Ramos (cell line): ENCODE measurements at regions not wholly inside any gene's neighbourhood (a gene's known extent, or its start where the extent isn't known, plus 50 kb on each side); places are given as distances from the start of the nearest gene placed in this dataset.
"Not testable (repeated sequence)": the region's sequence is repeated elsewhere in the genome, so short reads cannot be mapped to it uniquely, and the experiment has no call there.

Experiments used
- in situ Hi-C: fragments of 300-500 bp; cut with MboI; formaldehyde crosslinking; loops from one replicate; pipeline ENCODE4 v1.14.3; 2022; ENCODE audit warnings: low sequenced_read_pairs; ENCODE audit not compliant: unreplicated experiment

DNA sequence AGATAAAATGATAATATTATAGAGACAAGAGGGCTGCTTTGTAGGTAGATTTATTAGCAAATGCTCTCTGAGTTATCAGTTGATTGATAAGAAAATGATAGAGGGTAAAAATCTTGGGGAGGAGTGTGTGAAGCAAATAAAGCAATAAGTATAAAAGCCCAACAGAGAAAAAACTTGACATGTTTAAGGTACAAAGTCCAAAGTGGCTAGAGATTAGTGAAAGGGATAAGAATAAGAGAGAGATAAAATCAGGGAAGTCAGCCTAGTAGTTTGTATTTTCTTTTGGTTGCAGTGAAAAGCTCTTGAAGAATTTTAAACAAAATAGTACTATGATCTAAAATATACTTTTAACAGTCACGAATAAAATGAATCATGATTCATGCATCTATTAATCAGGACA lies 246.2 kb upstream of the LRIG3 start:
- in situ Hi-C loops = no loop called here

DNA sequence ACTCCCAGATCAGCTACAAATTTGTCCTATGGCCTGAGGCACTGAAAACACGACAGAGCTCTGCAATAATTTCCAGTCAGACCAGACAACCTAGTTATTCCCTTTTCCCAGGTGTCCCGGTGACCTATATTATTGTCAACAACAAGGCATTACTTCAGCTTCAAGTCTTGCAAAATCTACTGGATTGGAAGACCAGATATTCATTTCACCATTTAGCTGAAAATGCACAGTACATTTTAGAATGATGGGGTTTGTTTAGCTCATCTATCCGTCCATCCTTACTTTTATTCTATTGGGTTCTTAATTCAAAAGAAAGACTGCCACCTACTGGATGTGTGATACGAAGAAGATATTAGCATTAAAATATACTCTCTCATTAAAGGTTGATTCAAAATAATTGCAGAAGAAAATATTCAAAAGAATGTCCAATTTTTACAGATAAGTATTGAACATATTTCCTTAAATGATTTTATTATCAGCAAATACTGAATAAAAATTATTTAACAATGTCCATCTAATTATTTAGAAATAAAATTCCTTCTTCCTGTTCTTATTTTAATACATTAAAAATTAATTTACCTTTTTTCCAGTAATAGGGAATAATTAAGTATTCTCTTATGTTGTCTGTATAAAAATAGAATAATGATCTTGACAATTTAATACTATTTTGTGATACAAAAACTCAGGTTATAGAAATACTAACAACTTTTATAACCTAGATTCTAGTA lies 244.9 kb upstream of the LRIG3 start:
- in situ Hi-C loops = no loop called here

DNA sequence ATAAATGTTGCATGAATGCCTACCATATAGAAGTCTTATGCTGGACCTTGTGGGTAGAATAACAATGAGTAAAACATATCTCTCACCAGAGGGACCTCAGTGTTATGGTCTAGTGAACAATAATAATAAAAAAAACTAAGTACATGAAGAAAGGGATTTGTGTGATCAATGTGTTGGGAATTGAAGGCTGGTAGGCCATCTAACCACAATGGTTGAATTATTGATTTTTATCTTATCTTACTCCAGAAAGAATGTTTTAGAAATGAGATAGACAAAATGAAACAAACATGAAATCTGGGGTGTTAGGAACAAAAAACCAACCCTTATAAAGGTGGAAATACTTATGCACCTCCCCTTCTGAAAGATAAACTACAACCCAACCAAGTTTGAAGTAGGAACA lies 243.9 kb upstream of the LRIG3 start:
- in situ Hi-C loops = no loop called here

DNA sequence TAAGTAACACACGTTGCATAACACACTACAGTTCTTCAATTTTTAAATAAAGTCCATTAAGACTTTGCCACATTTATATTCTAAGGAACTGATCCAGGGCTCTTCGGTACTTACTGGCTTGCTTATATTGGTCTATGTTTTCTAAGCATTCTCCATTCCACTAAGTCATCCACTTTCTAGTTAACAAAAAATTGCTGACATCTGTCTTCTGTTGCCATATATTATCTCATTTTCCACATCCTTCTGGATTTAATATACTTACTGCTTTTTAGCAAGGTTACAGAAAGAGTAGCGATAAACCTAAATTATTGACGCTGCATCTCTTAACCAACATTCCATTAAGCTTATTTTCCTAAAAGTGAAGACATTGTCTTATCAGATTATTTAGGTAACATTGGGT lies 238.4 kb upstream of the LRIG3 start:
- in situ Hi-C loops = loop anchor here (10.0 kb wide), 1 partner anchor 814 kb away; no protein-coding TSS in a partner anchor

DNA sequence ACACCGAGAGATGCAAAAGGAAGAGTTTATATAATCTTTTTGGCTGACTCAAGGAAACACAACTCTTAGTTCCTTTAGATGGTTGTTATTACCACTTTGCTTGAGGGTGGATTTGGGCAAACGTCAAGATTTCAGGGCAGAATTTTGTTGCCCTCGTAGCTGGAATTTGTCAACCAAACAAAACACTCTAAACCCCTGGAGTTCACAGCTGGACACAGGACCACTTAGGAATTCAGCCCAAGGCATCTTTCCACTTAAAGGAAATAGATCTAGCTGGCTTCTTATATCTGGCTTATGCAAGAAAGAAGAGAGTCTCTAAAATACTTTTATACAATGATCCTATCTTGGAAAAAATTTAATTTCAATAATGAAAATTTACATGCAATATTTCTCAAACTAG lies 237.8 kb upstream of the LRIG3 start:
- in situ Hi-C loops = loop anchor here (10.0 kb wide), 1 partner anchor 813 kb away; no protein-coding TSS in a partner anchor

DNA sequence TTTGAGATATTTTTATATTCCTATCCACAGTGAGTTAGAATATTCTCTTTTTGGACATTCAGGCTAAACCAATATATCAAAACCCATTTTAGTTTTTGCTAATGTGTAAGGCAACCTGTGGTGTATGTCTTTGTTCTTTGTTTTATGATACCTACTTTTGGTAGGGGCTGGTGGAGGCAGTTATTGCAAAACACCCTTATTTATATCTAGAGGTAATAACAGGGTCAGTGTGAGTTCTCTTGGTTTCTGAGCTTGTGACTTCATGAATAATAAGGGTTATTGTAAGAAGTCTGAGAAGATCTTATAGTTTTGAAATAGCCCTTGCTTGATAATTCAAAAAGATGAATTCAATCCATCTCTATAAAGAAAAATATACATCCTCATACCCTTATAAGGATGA lies 235.1 kb upstream of the LRIG3 start:
- in situ Hi-C loops = loop anchor here (10.0 kb wide), 1 partner anchor 811 kb away; no protein-coding TSS in a partner anchor

DNA sequence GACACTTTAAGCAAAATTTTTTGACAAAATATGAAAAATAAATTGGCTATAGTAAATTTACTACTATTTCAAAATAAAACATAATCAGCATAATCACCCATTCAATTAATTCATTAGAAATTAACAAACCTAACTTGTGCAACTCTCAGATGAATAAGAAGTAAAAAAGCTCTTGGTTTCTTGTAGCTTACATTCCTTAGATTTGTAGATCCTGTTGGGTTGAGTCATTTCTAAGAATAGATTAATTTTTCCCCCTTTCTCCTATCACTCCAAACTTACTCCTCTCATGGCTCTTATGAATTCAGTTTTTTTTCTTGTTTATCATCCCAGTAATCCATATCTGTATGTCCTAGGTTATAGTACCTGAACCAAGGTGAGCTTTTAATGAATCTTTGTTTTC lies 230.9 kb upstream of the LRIG3 start:
- in situ Hi-C loops = loop anchor here (10.0 kb wide), 1 partner anchor 806 kb away; no protein-coding TSS in a partner anchor

DNA sequence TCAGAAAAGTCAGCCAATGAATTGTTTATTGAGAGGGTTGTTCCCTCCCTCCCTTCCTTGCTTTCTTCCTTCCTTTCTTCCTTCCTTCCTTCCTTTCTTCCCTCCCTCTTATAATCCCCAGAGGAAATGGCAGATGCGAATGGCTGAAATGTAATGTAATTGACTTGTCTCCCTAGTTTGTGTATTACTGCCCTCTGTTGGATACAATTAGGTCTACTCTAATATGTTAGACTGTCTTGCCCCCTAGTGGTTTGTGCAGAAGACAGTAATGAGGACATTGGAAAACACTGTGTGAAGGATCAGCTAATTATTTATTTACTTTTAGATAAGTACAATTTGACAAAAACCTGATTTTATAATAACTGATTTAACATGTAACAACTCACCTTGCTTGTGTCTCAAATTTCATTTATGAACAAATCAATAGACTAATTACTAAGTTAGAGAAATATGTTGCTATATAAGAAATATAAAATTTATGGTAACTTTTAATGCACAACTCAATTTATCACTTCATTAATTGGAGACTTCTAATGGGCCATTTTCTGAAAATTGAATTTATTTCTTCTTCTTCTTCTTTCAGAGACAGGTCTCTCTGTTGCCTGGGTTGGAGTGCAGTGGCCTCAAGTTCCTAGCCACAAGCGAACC lies 229.8 kb upstream of the LRIG3 start:
- in situ Hi-C loops = loop anchor here (10.0 kb wide), 1 partner anchor 805 kb away; no protein-coding TSS in a partner anchor

DNA sequence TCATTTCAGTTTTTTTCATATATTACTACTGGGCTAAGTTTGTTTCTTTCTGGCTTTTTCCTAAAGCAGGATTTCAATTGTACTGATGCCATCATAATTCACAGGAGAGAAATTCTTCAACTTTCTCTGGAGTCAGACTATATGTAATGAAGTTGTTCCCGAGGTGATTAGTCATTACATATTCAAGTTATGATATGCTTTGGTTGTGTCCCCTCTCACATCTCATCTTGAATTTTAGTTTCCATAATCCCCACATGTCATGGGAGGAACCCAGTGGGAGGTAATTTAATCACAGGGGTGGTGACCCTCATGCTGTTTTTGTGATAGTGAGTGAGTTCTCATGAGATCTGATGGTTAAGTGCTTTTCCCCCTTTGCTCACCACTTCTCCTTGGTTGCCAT lies 227.5 kb upstream of the LRIG3 start:
- in situ Hi-C loops = no loop called here

DNA sequence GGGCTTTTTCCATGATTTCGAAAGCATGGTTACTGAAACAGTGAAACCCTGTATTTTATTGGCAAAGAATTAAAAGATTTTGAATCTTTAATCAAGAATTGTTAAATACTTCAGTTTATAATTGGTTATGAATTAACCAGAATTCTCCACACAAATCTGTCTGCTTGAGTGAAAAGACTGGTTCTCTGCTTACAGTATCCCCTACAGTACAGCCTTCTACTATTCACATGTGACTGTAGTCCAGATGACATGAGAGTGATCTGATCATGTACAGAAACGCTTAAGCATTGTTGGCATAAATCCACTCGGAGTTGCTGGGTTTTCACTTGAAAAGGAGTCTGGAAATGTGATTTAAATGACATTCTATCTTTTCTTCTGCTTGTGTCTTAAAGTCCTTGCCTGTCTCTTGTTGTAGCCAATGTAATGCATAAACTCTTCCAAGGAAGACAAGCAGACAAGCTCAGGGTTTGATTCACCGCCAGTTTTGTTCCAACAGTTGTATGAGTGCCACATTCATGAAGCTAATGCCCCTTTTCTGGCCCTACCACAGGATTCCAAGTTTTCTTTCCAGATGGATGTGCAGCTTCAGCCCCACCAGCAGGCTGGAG lies 222.0 kb upstream of the LRIG3 start:
- in situ Hi-C loops = no loop called here

DNA sequence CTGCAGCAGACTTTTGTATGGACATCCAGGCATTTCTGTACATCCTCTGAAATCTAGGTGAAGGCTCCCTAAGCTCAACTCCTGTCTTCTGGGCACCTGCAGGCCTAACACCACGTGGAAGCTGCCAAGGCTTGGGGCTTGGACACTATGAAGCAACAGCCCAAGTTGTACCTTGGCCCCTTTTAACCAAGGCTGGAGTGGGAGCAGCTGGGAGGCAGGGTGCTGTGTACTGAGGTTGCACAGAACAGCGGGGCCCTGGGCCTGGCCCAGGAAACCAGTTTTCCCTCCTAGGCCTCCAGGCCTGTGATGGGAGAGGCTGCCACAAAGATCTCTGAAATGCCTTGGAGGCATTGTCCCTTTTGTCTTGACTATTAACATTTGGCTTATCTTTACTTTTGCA lies 214.4 kb upstream of the LRIG3 start:
- in situ Hi-C loops = no loop called here

DNA sequence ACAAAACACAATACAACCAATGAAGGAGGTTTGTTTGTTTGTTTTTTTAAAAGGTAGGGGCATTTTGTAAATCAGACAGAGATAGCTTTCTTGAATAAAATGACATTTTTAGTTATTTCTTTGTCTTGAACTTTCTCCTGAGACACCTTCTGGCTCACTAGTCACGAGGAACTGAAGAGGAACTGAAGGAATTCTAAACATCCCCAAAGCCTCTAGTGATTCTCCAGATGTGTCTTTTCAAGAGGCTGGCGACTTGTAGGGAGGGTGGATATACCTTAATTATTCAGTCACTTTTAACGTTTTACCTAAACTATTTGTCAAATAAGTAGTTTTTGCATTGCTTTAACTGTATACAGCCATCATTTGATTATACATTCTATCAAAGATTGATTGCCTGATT lies 211.2 kb upstream of the LRIG3 start:
- in situ Hi-C loops = no loop called here

DNA sequence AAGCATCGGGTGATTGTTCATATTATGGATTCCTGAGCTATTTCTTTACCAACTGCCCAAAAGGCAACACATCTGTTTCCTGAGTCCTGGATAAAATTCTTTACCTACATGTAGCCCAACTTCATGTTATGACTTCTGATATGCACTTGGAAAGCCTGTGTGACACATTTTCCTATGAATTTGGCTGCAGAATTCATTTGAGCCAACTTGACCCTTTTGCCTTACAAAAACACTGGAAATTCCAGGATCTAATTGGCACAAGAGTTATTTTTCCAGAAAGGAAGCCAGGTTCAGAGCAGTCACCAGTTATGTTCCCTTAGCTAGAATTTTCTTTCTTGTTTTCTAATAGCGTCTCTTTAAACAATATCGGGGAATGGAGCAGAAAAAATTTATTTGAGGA lies 202.5 kb upstream of the LRIG3 start:
- in situ Hi-C loops = no loop called here

DNA sequence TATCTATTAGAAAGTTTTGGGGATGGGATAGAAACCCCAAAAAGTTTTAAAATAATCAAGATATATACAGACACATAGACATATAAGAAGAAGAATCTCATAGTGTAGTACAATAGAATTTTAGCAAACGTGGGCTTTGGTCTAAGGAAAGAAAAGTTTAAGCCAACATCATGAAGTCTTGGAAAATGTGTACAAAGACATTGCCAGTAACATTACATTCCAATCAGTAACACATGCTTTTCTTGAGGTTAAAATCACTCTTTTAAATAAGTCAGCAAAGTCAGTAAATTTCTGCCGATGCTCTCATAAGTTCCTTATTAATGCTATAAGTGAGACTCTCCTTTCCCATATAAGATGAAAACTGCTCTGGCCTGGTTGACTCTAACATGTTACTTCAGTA lies 201.1 kb upstream of the LRIG3 start:
- in situ Hi-C loops = no loop called here

DNA sequence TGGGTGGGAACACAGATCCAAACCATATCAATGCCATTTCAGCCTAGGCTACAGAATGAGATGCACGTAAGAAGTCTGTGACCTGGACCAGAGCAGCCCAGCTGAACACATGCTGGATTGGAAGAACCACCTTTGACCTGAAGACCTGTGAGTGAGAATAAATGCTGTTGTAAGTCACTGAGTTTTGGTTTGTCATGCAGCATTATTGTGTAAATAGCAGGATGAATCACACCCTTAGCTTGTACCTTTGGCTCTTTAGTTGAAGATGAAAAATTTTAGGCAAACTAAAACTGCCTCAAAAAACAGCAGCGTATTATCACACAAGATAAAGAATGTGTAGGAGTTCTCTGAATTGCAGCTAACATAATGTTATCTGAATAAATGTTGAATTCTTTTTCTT lies 199.4 kb upstream of the LRIG3 start:
- in situ Hi-C loops = no loop called here

DNA sequence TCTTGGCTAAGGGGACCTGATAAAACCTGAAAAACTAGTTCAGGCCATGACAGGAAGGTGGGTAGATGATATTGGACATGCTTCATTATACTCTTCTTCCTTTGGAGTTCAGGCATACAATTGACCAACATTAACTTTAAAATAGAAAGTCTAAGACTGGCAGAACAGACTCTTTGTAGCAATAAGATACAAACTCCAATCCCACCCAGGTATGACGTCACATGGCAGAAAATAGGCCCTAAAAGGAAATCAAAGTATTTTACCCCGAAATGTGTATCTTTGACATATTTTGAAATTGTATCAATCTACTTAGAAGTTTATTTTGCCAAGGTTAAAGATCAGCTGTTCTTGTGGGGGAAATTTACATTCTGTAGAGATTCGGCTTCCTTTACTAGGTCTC lies 198.1 kb upstream of the LRIG3 start:
- in situ Hi-C loops = no loop called here

DNA sequence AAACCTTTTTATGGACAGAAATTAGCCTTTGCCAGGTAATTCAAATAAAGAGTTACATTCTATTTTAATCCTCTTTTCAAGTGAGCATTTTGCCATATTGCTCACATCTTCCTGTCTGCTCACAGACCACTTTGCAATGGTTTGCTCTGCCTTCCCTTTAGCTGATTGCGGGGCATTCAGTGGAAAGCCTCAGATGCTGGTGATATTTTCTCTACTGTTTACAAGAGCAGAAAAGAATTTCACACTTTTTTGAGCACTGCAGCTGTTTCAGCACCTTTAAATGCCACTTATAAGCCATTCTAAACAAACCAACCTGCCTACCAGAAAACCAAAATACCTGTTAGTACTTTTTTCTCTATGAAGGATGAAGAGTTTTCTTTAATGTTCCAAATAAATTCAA lies 195.7 kb upstream of the LRIG3 start:
- in situ Hi-C loops = no loop called here

DNA sequence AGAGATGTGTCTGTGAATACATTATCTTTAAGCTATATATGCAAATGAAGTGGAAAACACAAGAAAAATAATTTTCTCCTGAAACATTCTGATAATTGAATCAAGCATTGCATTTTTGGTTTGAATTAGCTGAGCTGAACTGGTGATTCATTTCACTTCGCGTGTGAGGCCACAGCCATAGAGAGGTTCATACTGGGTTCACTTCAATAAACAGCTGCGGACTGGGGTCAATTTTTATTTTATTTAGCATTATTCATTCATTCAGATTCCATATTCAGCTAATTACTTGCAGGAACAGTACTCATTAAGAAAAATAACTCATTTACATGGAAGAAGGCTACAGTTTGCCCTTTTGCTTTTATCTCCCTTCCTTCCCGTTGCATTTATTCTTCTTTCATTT lies 195.2 kb upstream of the LRIG3 start:
- in situ Hi-C loops = no loop called here

DNA sequence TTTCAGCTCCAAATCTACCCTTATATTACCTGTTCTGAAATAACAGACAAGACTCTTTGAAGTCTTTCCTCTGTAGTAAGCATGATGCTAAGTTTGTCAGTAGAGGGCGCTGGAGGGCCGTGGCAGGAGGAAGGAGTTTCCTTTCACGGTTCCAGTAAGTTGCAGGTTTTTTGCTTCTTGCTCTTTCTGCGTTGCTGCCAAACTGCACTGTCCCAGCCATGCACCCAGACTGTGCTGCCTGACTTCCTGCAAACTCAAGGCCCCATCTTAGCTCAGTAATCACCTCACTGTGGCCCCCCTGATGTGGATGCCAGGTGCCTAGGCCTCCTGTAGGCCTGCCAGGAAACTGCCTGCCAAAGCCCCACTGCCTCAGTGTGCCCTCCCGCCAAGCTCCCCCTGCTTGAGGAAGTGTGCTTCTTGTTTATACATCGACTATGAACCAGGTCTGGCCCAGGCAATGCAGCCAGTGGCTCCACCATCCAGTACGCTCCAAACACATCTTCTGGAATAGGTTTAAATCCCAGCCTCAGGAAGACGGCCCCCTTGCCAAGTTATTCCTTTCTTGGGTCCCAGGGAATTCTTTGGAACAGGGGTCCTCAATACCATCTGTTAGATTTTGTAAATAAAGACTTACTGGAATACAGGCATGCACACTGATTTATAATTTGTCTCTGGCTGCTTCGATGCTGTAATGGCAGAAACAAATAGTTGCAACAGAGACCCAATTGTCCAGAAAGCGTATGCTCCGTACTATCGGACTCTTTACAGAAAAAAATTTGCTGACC lies 193.7 kb upstream of the LRIG3 start:
- in situ Hi-C loops = no loop called here

DNA sequence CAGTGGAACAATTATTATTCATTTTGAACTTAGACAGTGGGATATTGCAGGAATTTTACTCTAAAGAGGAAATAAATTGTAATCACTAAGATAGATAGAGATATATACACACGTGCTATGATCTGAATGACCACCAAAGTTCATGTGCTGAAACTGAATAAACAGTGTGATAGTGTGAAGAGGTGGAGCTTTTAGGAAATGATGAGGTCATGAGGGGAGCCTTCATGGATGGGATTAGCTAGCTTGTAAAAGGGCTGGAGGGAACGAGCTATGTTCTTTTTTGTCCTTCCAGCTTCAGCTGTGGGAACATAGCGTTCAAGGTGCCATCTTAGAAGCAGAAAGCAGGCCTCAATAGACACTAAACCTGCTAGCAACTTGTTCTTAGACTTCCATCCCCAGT lies 191.5 kb upstream of the LRIG3 start:
- in situ Hi-C loops = no loop called here

DNA sequence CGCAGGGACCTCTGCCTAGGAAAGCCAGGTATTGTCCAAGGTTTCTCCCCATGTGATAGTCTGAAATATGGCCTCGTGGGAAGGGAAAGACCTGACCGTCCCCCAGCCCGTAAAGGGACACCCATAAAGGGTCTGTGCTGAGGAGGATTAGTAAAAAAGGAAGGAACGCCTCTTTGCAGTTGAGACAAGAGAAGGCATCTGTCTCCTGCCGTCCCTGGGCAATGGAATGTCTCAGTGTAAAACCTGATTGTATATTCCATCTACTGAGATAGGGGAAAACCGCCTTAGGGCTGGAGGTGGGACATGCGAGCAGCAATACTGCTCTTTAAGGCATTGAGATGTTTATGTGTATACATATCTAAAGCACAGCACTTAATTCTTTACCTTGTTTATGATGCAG lies 188.2 kb upstream of the LRIG3 start:
- in situ Hi-C loops = not testable (repeated sequence)
